NT2/D1 (cell line): ENCODE measurements at regions not wholly inside any gene's neighbourhood (a gene's known extent, or its start where the extent isn't known, plus 50 kb on each side); places are given as distances from the start of the nearest gene placed in this dataset.
"Not testable (repeated sequence)": the region's sequence is repeated elsewhere in the genome, so short reads cannot be mapped to it uniquely, and the experiment has no call there.

Source experiments
- DNase-seq: peaks from one replicate; pipeline ENCODE4 v3.0.0-alpha.2; 2011; ENCODE audit warnings: low read depth, low spot score
- H3K27me3 ChIP-seq: 2 replicates; pipeline ENCODE4 v1.6.0; 2011; ENCODE audit warnings: mild to moderate bottlenecking; ENCODE audit not compliant: insufficient read length, insufficient read depth
- H3K36me3 ChIP-seq: 2 replicates; pipeline ENCODE4 v1.6.1; 2011; ENCODE audit warnings: mild to moderate bottlenecking, low read length, mixed read lengths; ENCODE audit not compliant: insufficient read depth, insufficient read length
- H3K4me1 ChIP-seq: 2 replicates; pipeline ENCODE4 v1.5.1; 2011; ENCODE audit not compliant: insufficient read depth, insufficient read length
- H3K4me3 ChIP-seq: 2 replicates; pipeline ENCODE4 v1.5.1; 2011; ENCODE audit warnings: low read depth; ENCODE audit not compliant: insufficient read length
- H3K9ac ChIP-seq: 2 replicates; pipeline ENCODE4 v1.6.0; 2011; ENCODE audit warnings: low read depth; ENCODE audit not compliant: insufficient read length
- H3K9me3 ChIP-seq: 2 replicates; pipeline ENCODE4 v1.5.1; 2011; ENCODE audit warnings: mild to moderate bottlenecking, low read length; ENCODE audit not compliant: insufficient read depth
- SUZ12 ChIP-seq: IDR thresholded peaks from 2 replicates; pipeline ENCODE4 v1.6.1; 2011; ENCODE audit not compliant: insufficient read length, insufficient read depth; ENCODE audit errors: extremely low read depth
- YY1 ChIP-seq: IDR thresholded peaks from 2 replicates; pipeline ENCODE4 v1.6.1; 2011; ENCODE audit not compliant: insufficient read length, insufficient read depth
- ZNF274 ChIP-seq: IDR thresholded peaks from 2 replicates; pipeline ENCODE4 v1.6.1; 2011; ENCODE audit warnings: mild to moderate bottlenecking, low read depth, low read length

- Histone ChIP-seq H3K27me3 (no peaks in the 10 kb centered on the region), H3K9ac (no peak overlapping the region), H3K9me3 (peaks cover 9% of the 10 kb centered on the region; the same call in 1 of the 2 replicates), H3K36me3 (no peaks in the 10 kb centered on the region), H3K4me3 (no peak overlapping the region), H3K4me1 (no peaks in the 10 kb centered on the region)
- no peak for DNase-seq
- TF ChIP-seq SUZ12: no peak
- TF ChIP-seq YY1: no peak
- no peak for TF ChIP-seq ZNF274
Observed at GRCh38 chr16:66176111-66176510, 190.4 kb upstream of the CDH5 start.

- no peak overlapping the region for H3K9ac ChIP-seq
- no peaks in the 10 kb centered on the region for H3K36me3 ChIP-seq
- no peak overlapping the region for H3K4me3 ChIP-seq
- H3K9me3 ChIP-seq: peaks cover 9% of the 10 kb centered on the region; the same call in 1 of the 2 replicates
- TF ChIP-seq YY1 (no peak), SUZ12 (no peak), ZNF274 (no peak)
- no peaks in the 10 kb centered on the region for H3K27me3 ChIP-seq
- DNase-seq: no peak
- no peaks in the 10 kb centered on the region for H3K4me1 ChIP-seq
Observed at GRCh38 chr16:66175636-66176035, 190.9 kb upstream of the CDH5 start.

- H3K9me3 ChIP-seq: peaks cover 7% of the 10 kb centered on the region; the same call in 1 of the 2 replicates
- no peak overlapping the region for H3K9ac ChIP-seq
- TF ChIP-seq ZNF274: no peak
- no peak for DNase-seq
- no peaks in the 10 kb centered on the region for H3K36me3 ChIP-seq
- H3K4me1 ChIP-seq: no peaks in the 10 kb centered on the region
- no peaks in the 10 kb centered on the region for H3K27me3 ChIP-seq
- H3K4me3 ChIP-seq: no peak overlapping the region
Observed at GRCh38 chr16:66175058-66175457, 191.4 kb upstream of the CDH5 start.

- not testable (repeated sequence) for H3K4me3 ChIP-seq, H3K36me3 ChIP-seq, DNase-seq, H3K4me1 ChIP-seq, H3K9ac ChIP-seq, H3K9me3 ChIP-seq, H3K27me3 ChIP-seq
Observed at GRCh38 chr16:66173796-66174195, 192.7 kb upstream of the CDH5 start.

- not testable (repeated sequence) for H3K9me3 ChIP-seq, DNase-seq, H3K36me3 ChIP-seq, H3K27me3 ChIP-seq, H3K9ac ChIP-seq, H3K4me3 ChIP-seq, H3K4me1 ChIP-seq
Observed at GRCh38 chr16:66173181-66173580, 193.3 kb upstream of the CDH5 start.

- Histone ChIP-seq H3K4me1 (no peaks in the 10 kb centered on the region), H3K9me3 (0 out of 2 replicates have a peak, but pooled peaks cover 6% of the 10 kb centered on the region), H3K27me3 (peaks cover 5% of the 10 kb centered on the region), H3K9ac (no peak overlapping the region), H3K36me3 (no peaks in the 10 kb centered on the region), H3K4me3 (no peak overlapping the region)
- no peak for TF ChIP-seq SUZ12
- no peak for TF ChIP-seq ZNF274
- TF ChIP-seq YY1: no peak
- no peak for DNase-seq
Observed at GRCh38 chr16:66172463-66172862, 194.0 kb upstream of the CDH5 start.

- Histone ChIP-seq H3K9me3 (0 out of 2 replicates have a peak, but pooled peaks cover 6% of the 10 kb centered on the region), H3K27me3 (peaks cover 9% of the 10 kb centered on the region), H3K36me3 (no peaks in the 10 kb centered on the region), H3K4me3 (no peak overlapping the region), H3K9ac (no peak overlapping the region), H3K4me1 (no peaks in the 10 kb centered on the region)
- no peak for DNase-seq
- TF ChIP-seq YY1: no peak
- no peak for TF ChIP-seq SUZ12
- TF ChIP-seq ZNF274: no peak
Observed at GRCh38 chr16:66171578-66171977, 194.9 kb upstream of the CDH5 start.

GRCh38 chr16:66170989-66171388, 195.5 kb upstream of the CDH5 start:
- H3K27me3 ChIP-seq: peaks cover 9% of the 10 kb centered on the region
- no peak overlapping the region for H3K4me3 ChIP-seq
- TF ChIP-seq ZNF274 (no peak), SUZ12 (no peak), YY1 (no peak)
- no peak overlapping the region for H3K9ac ChIP-seq
- no peak for DNase-seq
- 0 out of 2 replicates have a peak, but pooled peaks cover 6% of the 10 kb centered on the region for H3K9me3 ChIP-seq
- H3K36me3 ChIP-seq: no peaks in the 10 kb centered on the region
- H3K4me1 ChIP-seq: no peaks in the 10 kb centered on the region
